Erythroblast (primary cell): ENCODE measurements at regions not wholly inside any gene's neighbourhood (a gene's known extent, or its start where the extent isn't known, plus 50 kb on each side); places are given as distances from the start of the nearest gene placed in this dataset.

ENCODE experiments used
- GATA1 ChIP-seq: IDR thresholded peaks from 2 replicates; pipeline ENCODE4 v1.6.1; 2011; ENCODE audit warnings: low read depth, mild to moderate bottlenecking, control low read depth, low read length, moderate library complexity
- POLR2A ChIP-seq: IDR thresholded peaks from 2 replicates; pipeline ENCODE4 v1.6.1; 2011; ENCODE audit warnings: mild to moderate bottlenecking, low read length

- no peak for TF ChIP-seq POLR2A
- TF ChIP-seq GATA1: no peak
Observed at GRCh38 chr16:85385463-85386331, 227.4 kb upstream of the GSE1 start.
